ENCODE measurements at regions not wholly inside any gene's neighbourhood (a gene's known extent, or its start where the extent isn't known, plus 50 kb on each side); places are given as distances from the start of the nearest gene placed in this dataset.
A peak's percentile ranks its signal among the peaks of the same experiment; 100 is the strongest.

DNA sequence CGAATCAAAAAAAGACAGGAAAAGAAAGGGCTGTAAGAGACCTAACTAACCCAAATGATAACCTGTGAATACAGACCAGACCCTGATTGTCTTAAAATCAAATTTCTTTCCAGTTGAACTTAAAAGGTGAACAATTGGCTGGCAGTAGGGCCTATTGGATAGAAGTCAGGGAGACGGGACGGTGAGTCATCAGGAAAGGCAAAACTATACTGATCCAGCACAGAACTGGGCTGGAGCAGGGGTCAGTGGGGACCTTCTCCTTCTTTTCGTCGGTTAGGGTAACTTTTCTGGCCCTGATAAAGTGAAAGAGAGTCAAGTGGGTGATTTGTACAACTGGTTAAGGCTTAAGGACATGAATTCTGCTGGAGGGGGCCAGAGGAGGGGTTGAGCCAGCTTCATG is 84.9 kb upstream of the OTX2 start:
- Histone ChIP-seq H3K9ac (ENCODE audit: extremely low read depth, low read length, poor library complexity, severe bottlenecking) (no peak overlapping the region), H3K27me3 (ENCODE audit: control insufficient read depth, insufficient read depth, low read length, poor library complexity, severe bottlenecking) (no peaks in the 10 kb centered on the region), H3K4me3 (ENCODE audit: low read length) (no peak overlapping the region), H3K36me3 (ENCODE audit: control insufficient read depth, insufficient read depth, low read length) (no peaks in the 10 kb centered on the region), H3K9me3 (ENCODE audit: control insufficient read depth, low read length) (no peaks in the 10 kb centered on the region), H3K27ac (ENCODE audit: low read depth, low read length) (no peak overlapping the region), H3K4me1 (ENCODE audit: control insufficient read depth, insufficient read depth, low read length) (no peaks in the 10 kb centered on the region)
- TF ChIP-seq CTCF (conservative IDR thresholded peaks at IDR 0.05): no peak
- Mint-ChIP-seq H3K4me3 (no peak overlapping the region), H3K4me1 (peaks cover 60% of the 10 kb centered on the region), H3K36me3 (ENCODE audit: low read depth) (no peaks in the 10 kb centered on the region), H3K9me3 (no peaks in the 10 kb centered on the region), H3K27me3 (ENCODE audit: insufficient read depth) (peaks cover 55% of the 10 kb centered on the region), H3K27ac (no peak overlapping the region)
- peak; percentile 65 for DNase-seq
- 42 to 64% methylated on average over 3 to 5 of the region's 5 CpGs for WGBS, 2 experiments (ENCODE audit: insufficient coverage in 1 of 2, insufficient read length in 1 of 2)

DNA sequence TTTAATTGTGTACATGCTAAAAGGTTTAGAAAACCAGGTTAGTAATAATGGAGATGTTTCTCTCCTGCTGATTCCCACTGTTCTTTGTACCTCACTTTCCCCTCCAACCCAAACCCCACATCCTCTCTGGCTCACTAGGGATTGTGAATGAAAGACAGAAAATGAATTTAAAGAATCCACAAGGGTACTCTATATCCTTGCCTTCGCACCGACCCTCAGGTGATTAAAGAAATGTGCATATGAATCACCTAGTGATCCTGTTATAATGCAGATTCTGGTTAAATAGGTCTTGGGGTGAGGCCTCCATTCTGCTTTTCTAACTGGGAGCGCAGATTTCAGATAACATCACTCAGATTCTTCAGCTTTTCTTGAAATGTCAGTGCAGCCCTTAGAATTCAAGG is 84.3 kb upstream of the OTX2 start:
- H3K4me1 ChIP-seq (ENCODE audit: control insufficient read depth, insufficient read depth, low read length): no peaks in the 10 kb centered on the region
- Mint-ChIP-seq H3K27ac (no peak overlapping the region), H3K4me1 (peaks cover 54% of the 10 kb centered on the region), H3K9me3 (no peaks in the 10 kb centered on the region), H3K27me3 (ENCODE audit: insufficient read depth) (peaks cover 55% of the 10 kb centered on the region), H3K36me3 (ENCODE audit: low read depth) (no peaks in the 10 kb centered on the region), H3K4me3 (no peak overlapping the region)
- H3K9ac ChIP-seq (ENCODE audit: extremely low read depth, low read length, poor library complexity, severe bottlenecking): no peak overlapping the region
- no peaks in the 10 kb centered on the region for H3K27me3 ChIP-seq (ENCODE audit: control insufficient read depth, insufficient read depth, low read length, poor library complexity, severe bottlenecking)
- TF ChIP-seq CTCF (conservative IDR thresholded peaks at IDR 0.05): no peak
- no peak overlapping the region for H3K27ac ChIP-seq (ENCODE audit: low read depth, low read length)
- DNase-seq: peak; percentile 67
- H3K36me3 ChIP-seq (ENCODE audit: control insufficient read depth, insufficient read depth, low read length): no peaks in the 10 kb centered on the region
- H3K9me3 ChIP-seq (ENCODE audit: control insufficient read depth, low read length): no peaks in the 10 kb centered on the region
- H3K4me3 ChIP-seq (ENCODE audit: low read length): no peak overlapping the region
- WGBS, 2 experiments (ENCODE audit: insufficient coverage in 1 of 2, insufficient read length in 1 of 2): 6 to 61% methylated on average over 2 to 3 of the region's 3 CpGs

GRCh38 chr14:56892959-56893358 is 82.7 kb upstream of the OTX2 start:
- H3K27ac ChIP-seq (ENCODE audit: low read depth, low read length): no peak overlapping the region
- WGBS, 2 experiments (ENCODE audit: insufficient coverage in 1 of 2, insufficient read length in 1 of 2): 67 to 84% methylated on average over 4 to 5 of the region's 5 CpGs
- peaks cover 1% of the 10 kb centered on the region for H3K4me1 ChIP-seq (ENCODE audit: control insufficient read depth, insufficient read depth, low read length)
- DNase-seq: no peak
- Mint-ChIP-seq H3K36me3 (ENCODE audit: low read depth) (no peaks in the 10 kb centered on the region), H3K27me3 (ENCODE audit: insufficient read depth) (peaks cover 53% of the 10 kb centered on the region), H3K27ac (no peak overlapping the region), H3K4me3 (no peak overlapping the region), H3K9me3 (no peaks in the 10 kb centered on the region), H3K4me1 (peaks cover 50% of the 10 kb centered on the region)
- H3K36me3 ChIP-seq (ENCODE audit: control insufficient read depth, insufficient read depth, low read length): no peaks in the 10 kb centered on the region
- no peak for TF ChIP-seq CTCF (conservative IDR thresholded peaks at IDR 0.05)
- no peaks in the 10 kb centered on the region for H3K9me3 ChIP-seq (ENCODE audit: control insufficient read depth, low read length)
- H3K9ac ChIP-seq (ENCODE audit: extremely low read depth, low read length, poor library complexity, severe bottlenecking): no peak overlapping the region
- no peak overlapping the region for H3K4me3 ChIP-seq (ENCODE audit: low read length)
- no peaks in the 10 kb centered on the region for H3K27me3 ChIP-seq (ENCODE audit: control insufficient read depth, insufficient read depth, low read length, poor library complexity, severe bottlenecking)
